ENCODE measurements at regions not wholly inside any gene's neighbourhood (a gene's known extent, or its start where the extent isn't known, plus 50 kb on each side); places are given as distances from the start of the nearest gene placed in this dataset.
"Not testable (repeated sequence)": the region's sequence is repeated elsewhere in the genome, so short reads cannot be mapped to it uniquely, and the experiment has no call there.

- Histone ChIP-seq H3K27me3 (ENCODE audit: insufficient read depth, low read depth, low read length) (no peaks in the 10 kb centered on the region), H3K27ac (ENCODE audit: low read length) (no peak overlapping the region), H3K9ac (ENCODE audit: low read length) (no peak overlapping the region), H3K4me3 (ENCODE audit: low read length) (no peak overlapping the region), H3K9me2 (ENCODE audit: insufficient read depth, low read length) (no peaks in the 10 kb centered on the region), H3K4me2 (ENCODE audit: low read length) (no peak overlapping the region), H2AFZ (ENCODE audit: low read depth, low read length) (no peak overlapping the region), H4K20me1 (ENCODE audit: insufficient read depth) (no peaks in the 10 kb centered on the region), H3K36me3 (ENCODE audit: insufficient read depth, low read length) (no peaks in the 10 kb centered on the region), H3K79me2 (replicated peaks; ENCODE audit: insufficient read depth, low read length) (no peaks in the 10 kb centered on the region), H3K9me3 (ENCODE audit: low read length) (no peaks in the 10 kb centered on the region), H3F3A (ENCODE audit: insufficient read depth, low read length, poor library complexity, severe bottlenecking) (no peaks in the 10 kb centered on the region)
- TF ChIP-seq TAF1 (IDR thresholded peaks at IDR 0.05; ENCODE audit: low read depth), result no peak
- TF ChIP-seq RAD21 (conservative IDR thresholded peaks at IDR 0.05), result no peak
- no peak for TF ChIP-seq EP300 (conservative IDR thresholded peaks at IDR 0.05; ENCODE audit: poor library complexity, severe bottlenecking)
- TF ChIP-seq, protein P1, sequence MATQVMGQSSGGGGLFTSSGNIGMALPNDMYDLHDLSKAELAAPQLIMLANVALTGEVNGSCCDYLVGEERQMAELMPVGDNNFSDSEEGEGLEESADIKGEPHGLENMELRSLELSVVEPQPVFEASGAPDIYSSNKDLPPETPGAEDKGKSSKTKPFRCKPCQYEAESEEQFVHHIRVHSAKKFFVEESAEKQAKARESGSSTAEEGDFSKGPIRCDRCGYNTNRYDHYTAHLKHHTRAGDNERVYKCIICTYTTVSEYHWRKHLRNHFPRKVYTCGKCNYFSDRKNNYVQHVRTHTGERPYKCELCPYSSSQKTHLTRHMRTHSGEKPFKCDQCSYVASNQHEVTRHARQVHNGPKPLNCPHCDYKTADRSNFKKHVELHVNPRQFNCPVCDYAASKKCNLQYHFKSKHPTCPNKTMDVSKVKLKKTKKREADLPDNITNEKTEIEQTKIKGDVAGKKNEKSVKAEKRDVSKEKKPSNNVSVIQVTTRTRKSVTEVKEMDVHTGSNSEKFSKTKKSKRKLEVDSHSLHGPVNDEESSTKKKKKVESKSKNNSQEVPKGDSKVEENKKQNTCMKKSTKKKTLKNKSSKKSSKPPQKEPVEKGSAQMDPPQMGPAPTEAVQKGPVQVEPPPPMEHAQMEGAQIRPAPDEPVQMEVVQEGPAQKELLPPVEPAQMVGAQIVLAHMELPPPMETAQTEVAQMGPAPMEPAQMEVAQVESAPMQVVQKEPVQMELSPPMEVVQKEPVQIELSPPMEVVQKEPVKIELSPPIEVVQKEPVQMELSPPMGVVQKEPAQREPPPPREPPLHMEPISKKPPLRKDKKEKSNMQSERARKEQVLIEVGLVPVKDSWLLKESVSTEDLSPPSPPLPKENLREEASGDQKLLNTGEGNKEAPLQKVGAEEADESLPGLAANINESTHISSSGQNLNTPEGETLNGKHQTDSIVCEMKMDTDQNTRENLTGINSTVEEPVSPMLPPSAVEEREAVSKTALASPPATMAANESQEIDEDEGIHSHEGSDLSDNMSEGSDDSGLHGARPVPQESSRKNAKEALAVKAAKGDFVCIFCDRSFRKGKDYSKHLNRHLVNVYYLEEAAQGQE (IDR thresholded peaks at IDR 0.05; ENCODE audit: borderline replicate concordance), result no peak
- TF ChIP-seq POLR2AphosphoS5 (IDR thresholded peaks at IDR 0.05), result no peak
- TF ChIP-seq EZH2 (IDR thresholded peaks at IDR 0.05; ENCODE audit: borderline replicate concordance, insufficient read depth, low read length, poor library complexity, severe bottlenecking), result no peak
- TF ChIP-seq MXI1 (conservative IDR thresholded peaks at IDR 0.05; ENCODE audit: poor library complexity, severe bottlenecking), result no peak
- no peak for TF ChIP-seq SMC3 (conservative IDR thresholded peaks at IDR 0.05; ENCODE audit: poor library complexity)
- TF ChIP-seq, protein P2, sequence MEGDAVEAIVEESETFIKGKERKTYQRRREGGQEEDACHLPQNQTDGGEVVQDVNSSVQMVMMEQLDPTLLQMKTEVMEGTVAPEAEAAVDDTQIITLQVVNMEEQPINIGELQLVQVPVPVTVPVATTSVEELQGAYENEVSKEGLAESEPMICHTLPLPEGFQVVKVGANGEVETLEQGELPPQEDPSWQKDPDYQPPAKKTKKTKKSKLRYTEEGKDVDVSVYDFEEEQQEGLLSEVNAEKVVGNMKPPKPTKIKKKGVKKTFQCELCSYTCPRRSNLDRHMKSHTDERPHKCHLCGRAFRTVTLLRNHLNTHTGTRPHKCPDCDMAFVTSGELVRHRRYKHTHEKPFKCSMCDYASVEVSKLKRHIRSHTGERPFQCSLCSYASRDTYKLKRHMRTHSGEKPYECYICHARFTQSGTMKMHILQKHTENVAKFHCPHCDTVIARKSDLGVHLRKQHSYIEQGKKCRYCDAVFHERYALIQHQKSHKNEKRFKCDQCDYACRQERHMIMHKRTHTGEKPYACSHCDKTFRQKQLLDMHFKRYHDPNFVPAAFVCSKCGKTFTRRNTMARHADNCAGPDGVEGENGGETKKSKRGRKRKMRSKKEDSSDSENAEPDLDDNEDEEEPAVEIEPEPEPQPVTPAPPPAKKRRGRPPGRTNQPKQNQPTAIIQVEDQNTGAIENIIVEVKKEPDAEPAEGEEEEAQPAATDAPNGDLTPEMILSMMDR (IDR thresholded peaks at IDR 0.05; ENCODE audit: poor library complexity, severe bottlenecking), result no peak
Observed at GRCh38 chr9:85079349-85079748, 409.8 kb downstream of the NTRK2 start.

GRCh38 chr9:85077944-85078343 is 408.4 kb downstream of the NTRK2 start:
- Histone ChIP-seq H2AFZ (ENCODE audit: low read depth, low read length) (no peak overlapping the region), H3K4me2 (ENCODE audit: low read length) (no peak overlapping the region), H3K36me3 (ENCODE audit: insufficient read depth, low read length) (no peaks in the 10 kb centered on the region), H3K27ac (ENCODE audit: low read length) (no peak overlapping the region), H3K9me3 (ENCODE audit: low read length) (no peaks in the 10 kb centered on the region), H3K9ac (ENCODE audit: low read length) (no peak overlapping the region), H3K27me3 (ENCODE audit: insufficient read depth, low read depth, low read length) (no peaks in the 10 kb centered on the region), H4K20me1 (ENCODE audit: insufficient read depth) (no peaks in the 10 kb centered on the region), H3K4me3 (ENCODE audit: low read length) (no peak overlapping the region), H3F3A (ENCODE audit: insufficient read depth, low read length, poor library complexity, severe bottlenecking) (no peaks in the 10 kb centered on the region), H3K9me2 (ENCODE audit: insufficient read depth, low read length) (no peaks in the 10 kb centered on the region), H3K79me2 (replicated peaks; ENCODE audit: insufficient read depth, low read length) (no peaks in the 10 kb centered on the region)
- TF ChIP-seq MXI1 (conservative IDR thresholded peaks at IDR 0.05; ENCODE audit: poor library complexity, severe bottlenecking) (no peak), EP300 (conservative IDR thresholded peaks at IDR 0.05; ENCODE audit: poor library complexity, severe bottlenecking) (no peak), TAF1 (IDR thresholded peaks at IDR 0.05; ENCODE audit: low read depth) (no peak), EZH2 (IDR thresholded peaks at IDR 0.05; ENCODE audit: borderline replicate concordance, insufficient read depth, low read length, poor library complexity, severe bottlenecking) (no peak), SMC3 (conservative IDR thresholded peaks at IDR 0.05; ENCODE audit: poor library complexity) (no peak), POLR2AphosphoS5 (IDR thresholded peaks at IDR 0.05) (no peak)
- TF ChIP-seq, protein P2 (IDR thresholded peaks at IDR 0.05; ENCODE audit: poor library complexity, severe bottlenecking), result no peak
- TF ChIP-seq, protein P1 (IDR thresholded peaks at IDR 0.05; ENCODE audit: borderline replicate concordance), result no peak

GRCh38 chr9:85077146-85077545 is 407.6 kb downstream of the NTRK2 start:
- H3K79me2 ChIP-seq (replicated peaks; ENCODE audit: insufficient read depth, low read length); H3K9me2 ChIP-seq (ENCODE audit: insufficient read depth, low read length); H3K36me3 ChIP-seq (ENCODE audit: insufficient read depth, low read length); H3K27me3 ChIP-seq (ENCODE audit: insufficient read depth, low read depth, low read length); H3K27ac ChIP-seq (ENCODE audit: low read length); H2AFZ ChIP-seq (ENCODE audit: low read depth, low read length); H3F3A ChIP-seq (ENCODE audit: insufficient read depth, low read length, poor library complexity, severe bottlenecking); H3K4me3 ChIP-seq (ENCODE audit: low read length); H3K9ac ChIP-seq (ENCODE audit: low read length); H3K9me3 ChIP-seq (ENCODE audit: low read length); H4K20me1 ChIP-seq (ENCODE audit: insufficient read depth); H3K4me2 ChIP-seq (ENCODE audit: low read length): not testable (repeated sequence)
